SH-SY5Y (cell line): ENCODE measurements at regions not wholly inside any gene's neighbourhood (a gene's known extent, or its start where the extent isn't known, plus 50 kb on each side); places are given as distances from the start of the nearest gene placed in this dataset.

Experiments used
- GATA2 ChIP-seq: IDR thresholded peaks from 2 replicates; pipeline ENCODE4 v1.6.1; 2011; ENCODE audit warnings: mild to moderate bottlenecking, low read depth, low read length
- GATA3 ChIP-seq: IDR thresholded peaks from 2 replicates; pipeline ENCODE4 v1.6.1; 2011; ENCODE audit warnings: low read depth, mild to moderate bottlenecking, low read length, moderate library complexity

GRCh38 chr1:208332774-208333126 lies 88.6 kb upstream of the PLXNA2 start:
- TF ChIP-seq GATA2 = no peak
- TF ChIP-seq GATA3 = no peak

GRCh38 chr1:208333676-208334075 lies 89.5 kb upstream of the PLXNA2 start:
- TF ChIP-seq GATA2 (no peak), GATA3 (no peak)

- TF ChIP-seq GATA2 (no peak), GATA3 (no peak)
Observed at GRCh38 chr1:208335371-208336136, 91.4 kb upstream of the PLXNA2 start.

DNA sequence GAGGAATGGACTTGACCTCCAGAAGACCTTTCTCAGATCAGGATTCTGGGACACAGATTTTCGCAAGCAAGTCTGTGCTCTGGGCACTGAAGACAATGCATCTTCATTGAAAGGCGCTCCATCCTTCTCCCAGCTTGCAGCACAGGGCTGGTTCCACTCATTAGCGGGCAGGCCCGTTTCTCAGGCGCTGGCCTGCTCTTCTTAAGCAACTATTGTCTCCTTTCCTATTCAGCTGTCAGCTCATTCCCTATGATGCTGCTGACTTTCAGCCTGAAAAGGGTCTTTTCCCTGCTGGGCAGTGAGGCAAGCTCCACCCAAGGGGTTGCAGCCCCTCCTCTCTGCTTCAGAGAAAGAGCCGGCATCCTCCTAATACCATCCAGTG lies 91.9 kb upstream of the PLXNA2 start:
- TF ChIP-seq GATA2 (no peak), GATA3 (no peak)

DNA sequence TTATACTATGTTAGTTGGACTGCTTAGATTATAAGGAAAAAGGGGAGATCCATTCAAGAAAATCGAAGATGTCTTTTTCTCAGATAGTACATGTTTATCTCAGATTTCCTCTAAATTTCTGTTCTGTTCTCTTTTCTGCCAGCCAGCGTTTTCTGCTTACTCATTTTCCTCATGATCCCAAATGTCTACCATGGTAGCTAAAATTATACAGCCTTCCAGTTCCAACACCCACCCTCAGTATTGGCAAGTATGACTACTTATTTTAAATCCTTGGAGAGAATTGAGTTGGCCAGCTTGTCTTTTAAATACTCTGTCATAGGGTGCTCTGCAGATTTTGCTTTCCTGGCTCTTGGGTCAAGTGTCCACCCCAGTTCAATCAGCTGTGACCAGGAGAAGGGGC lies 95.7 kb upstream of the PLXNA2 start:
- no peak for TF ChIP-seq GATA2
- TF ChIP-seq GATA3 = no peak

GRCh38 chr1:208343226-208343625 lies 99.0 kb upstream of the PLXNA2 start:
- TF ChIP-seq GATA2 (no peak), GATA3 (no peak)

- no peak for TF ChIP-seq GATA2
- no peak for TF ChIP-seq GATA3
Observed at GRCh38 chr1:208344202-208344857, 100.1 kb upstream of the PLXNA2 start.

GRCh38 chr1:208347191-208347590 lies 103.0 kb upstream of the PLXNA2 start:
- TF ChIP-seq GATA2 (no peak), GATA3 (no peak)

GRCh38 chr1:208349694-208350330 lies 105.6 kb upstream of the PLXNA2 start:
- no peak for TF ChIP-seq GATA3
- TF ChIP-seq GATA2 = no peak

- TF ChIP-seq GATA3 = no peak
- no peak for TF ChIP-seq GATA2
Observed at GRCh38 chr1:208350815-208351214, 106.6 kb upstream of the PLXNA2 start.

DNA sequence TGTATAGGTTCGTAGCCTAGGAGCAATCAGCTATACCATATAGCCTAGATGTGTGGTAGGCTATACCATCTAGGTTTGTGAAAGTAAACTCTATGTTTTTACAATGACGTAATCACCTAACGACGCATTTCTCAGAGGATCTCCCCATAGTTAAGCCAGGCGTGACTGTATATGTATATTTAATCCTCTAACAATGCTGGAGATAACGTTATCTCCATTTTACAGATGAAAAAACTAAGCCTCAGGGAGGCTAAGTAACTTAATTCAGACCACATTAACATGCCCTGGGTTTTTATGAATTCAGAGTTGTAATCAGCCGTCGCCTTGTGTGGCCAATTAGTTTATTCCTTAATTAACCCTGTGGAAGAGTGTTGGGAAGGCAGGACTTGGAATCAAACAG lies 107.7 kb upstream of the PLXNA2 start:
- TF ChIP-seq GATA2 (peak; percentile 72; the same call in 1 of the 2 replicates), GATA3 (peak; percentile 91)

GRCh38 chr1:208357644-208358507 lies 113.7 kb upstream of the PLXNA2 start:
- no peak for TF ChIP-seq GATA2
- TF ChIP-seq GATA3 = no peak

GRCh38 chr1:208358651-208359050 lies 114.5 kb upstream of the PLXNA2 start:
- no peak for TF ChIP-seq GATA3
- no peak for TF ChIP-seq GATA2

- TF ChIP-seq GATA3 = no peak
- no peak for TF ChIP-seq GATA2
Observed at GRCh38 chr1:208362011-208362410, 117.8 kb upstream of the PLXNA2 start.

GRCh38 chr1:208366559-208366958 lies 122.4 kb upstream of the PLXNA2 start:
- TF ChIP-seq GATA3 = no peak
- no peak for TF ChIP-seq GATA2
